GM12801 (cell line): ENCODE measurements at regions not wholly inside any gene's neighbourhood (a gene's known extent, or its start where the extent isn't known, plus 50 kb on each side); places are given as distances from the start of the nearest gene placed in this dataset.

Experiments
- TF ChIP-seq, protein P1 (sequence below): IDR thresholded peaks from one replicate; pipeline ENCODE4 v1.5.1; 2011; ENCODE audit warnings: control low read depth; ENCODE audit not compliant: insufficient read length; ENCODE audit errors: extremely low read depth

- TF ChIP-seq, protein P1, sequence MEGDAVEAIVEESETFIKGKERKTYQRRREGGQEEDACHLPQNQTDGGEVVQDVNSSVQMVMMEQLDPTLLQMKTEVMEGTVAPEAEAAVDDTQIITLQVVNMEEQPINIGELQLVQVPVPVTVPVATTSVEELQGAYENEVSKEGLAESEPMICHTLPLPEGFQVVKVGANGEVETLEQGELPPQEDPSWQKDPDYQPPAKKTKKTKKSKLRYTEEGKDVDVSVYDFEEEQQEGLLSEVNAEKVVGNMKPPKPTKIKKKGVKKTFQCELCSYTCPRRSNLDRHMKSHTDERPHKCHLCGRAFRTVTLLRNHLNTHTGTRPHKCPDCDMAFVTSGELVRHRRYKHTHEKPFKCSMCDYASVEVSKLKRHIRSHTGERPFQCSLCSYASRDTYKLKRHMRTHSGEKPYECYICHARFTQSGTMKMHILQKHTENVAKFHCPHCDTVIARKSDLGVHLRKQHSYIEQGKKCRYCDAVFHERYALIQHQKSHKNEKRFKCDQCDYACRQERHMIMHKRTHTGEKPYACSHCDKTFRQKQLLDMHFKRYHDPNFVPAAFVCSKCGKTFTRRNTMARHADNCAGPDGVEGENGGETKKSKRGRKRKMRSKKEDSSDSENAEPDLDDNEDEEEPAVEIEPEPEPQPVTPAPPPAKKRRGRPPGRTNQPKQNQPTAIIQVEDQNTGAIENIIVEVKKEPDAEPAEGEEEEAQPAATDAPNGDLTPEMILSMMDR: no peak
These were observed 72.0 kb upstream of the KCNA3 start for GRCh38 chr1:110746644-110747259.

GRCh38 chr1:110743397-110743796, 68.7 kb upstream of the KCNA3 start:
- TF ChIP-seq, protein P1: no peak

- TF ChIP-seq, protein P1: no peak
These were observed 62.3 kb upstream of the KCNA3 start for GRCh38 chr1:110736900-110737605.

DNA sequence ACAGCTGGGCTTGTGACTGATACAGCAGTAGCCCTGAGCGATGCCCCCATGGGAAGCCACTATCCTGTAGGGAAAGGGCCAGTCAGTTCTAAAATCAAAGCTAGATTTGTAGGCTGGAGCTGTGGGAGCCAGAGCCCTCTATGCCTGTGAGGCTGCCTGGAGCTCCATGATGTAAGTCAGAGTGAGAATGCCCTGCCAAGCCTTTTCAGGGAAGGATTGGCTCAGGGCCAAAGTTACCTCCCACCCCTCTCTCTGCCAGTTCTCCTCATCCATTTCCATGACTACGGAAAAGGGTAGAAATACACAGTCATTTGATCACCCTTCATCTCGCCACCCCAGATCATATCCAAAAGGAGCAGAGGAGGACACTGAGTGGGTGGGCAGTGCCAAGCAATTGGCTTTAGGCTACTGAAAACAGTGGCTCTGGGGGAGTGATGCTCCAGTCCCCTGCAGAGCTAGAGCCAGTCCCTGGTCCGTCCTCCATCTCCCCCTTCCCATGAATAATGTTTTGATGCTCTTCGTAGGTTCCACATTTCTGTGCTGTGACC, 59.5 kb upstream of the KCNA3 start:
- TF ChIP-seq, protein P1: no peak

DNA sequence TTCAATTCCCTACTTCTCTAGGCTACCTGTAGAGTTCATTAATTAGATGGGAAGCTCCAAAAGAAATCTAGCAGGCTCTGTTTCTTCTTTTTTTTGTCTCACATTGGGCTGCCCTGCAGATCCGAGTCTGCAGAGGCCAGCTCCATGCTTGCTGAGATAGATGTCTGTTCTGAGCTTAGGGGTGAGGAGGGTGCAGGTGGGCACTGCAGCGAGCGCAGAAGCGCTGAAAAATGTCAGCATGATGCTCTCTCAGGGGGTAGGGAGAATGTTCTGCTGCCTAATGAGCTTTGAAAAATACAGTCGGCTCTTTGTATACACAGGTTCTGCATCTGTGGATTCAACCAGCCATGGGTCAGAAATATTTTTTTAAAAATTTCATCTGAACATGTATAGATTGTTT, 56.8 kb upstream of the KCNA3 start:
- TF ChIP-seq, protein P1: no peak

- TF ChIP-seq, protein P1: no peak
These were observed 53.8 kb upstream of the KCNA3 start for GRCh38 chr1:110728388-110729001.

GRCh38 chr1:110727246-110727645, 52.5 kb upstream of the KCNA3 start:
- TF ChIP-seq, protein P1: no peak
